CD8-positive, alpha-beta memory T cell (primary cell): ENCODE measurements at regions not wholly inside any gene's neighbourhood (a gene's known extent, or its start where the extent isn't known, plus 50 kb on each side); places are given as distances from the start of the nearest gene placed in this dataset.

Source experiments
- CTCF ChIA-PET: fragments of 350-600 bp; sonication (Branson Sonifier 250); formaldehyde crosslinking; loops from one replicate; lab custom pipeline; 2021; ENCODE audit warnings: antibody characterized with exemption; lab: Charles Lee
- POLR2A ChIA-PET: fragments of 350-600 bp; sonication (Branson Sonifier 250); formaldehyde crosslinking; loops from one replicate; lab custom pipeline; 2021; ENCODE audit warnings: antibody characterized with exemption; lab: Charles Lee
- DNase-seq, 5 donors: peaks; one replicate each; pipeline versions ENCODE4 v3.0.0 to v3.0.0-alpha.2; 2020 to 2022; ENCODE audit warnings: mixed read lengths in 1 of 5
- H3K27ac ChIP-seq: one replicate; pipeline ENCODE4 v1.7.0; 2013; ENCODE audit warnings: low read depth, mild to moderate bottlenecking, low read length, moderate library complexity
- H3K27me3 ChIP-seq: 2 replicates; pipeline ENCODE4 v1.7.0; 2013; ENCODE audit warnings: low read length, mild to moderate bottlenecking; ENCODE audit not compliant: insufficient read depth, poor library complexity, severe bottlenecking
- H3K36me3 ChIP-seq: 2 replicates; pipeline ENCODE4 v1.7.0; 2013; ENCODE audit warnings: mild to moderate bottlenecking, low read length, moderate library complexity; ENCODE audit not compliant: insufficient read depth
- H3K4me1 ChIP-seq: 2 replicates; pipeline ENCODE4 v1.7.0; 2013; ENCODE audit warnings: mild to moderate bottlenecking, low read length, moderate library complexity; ENCODE audit not compliant: insufficient read depth
- H3K4me3 ChIP-seq: 2 replicates; pipeline ENCODE4 v1.7.0; 2013; ENCODE audit warnings: mild to moderate bottlenecking, low read length
- H3K9me3 ChIP-seq: 2 replicates; pipeline ENCODE4 v1.7.0; 2013; ENCODE audit warnings: mild to moderate bottlenecking, low read length
- H3K27ac Mint-ChIP-seq, 8 donors: one replicate each; pipeline ENCODE4 v1.8.0; 2020 to 2021; ENCODE audit warnings: mixed read lengths in 8 of 8, mild to moderate bottlenecking in 6 of 8, inconsistent platforms in 3 of 8, moderate library complexity in 3 of 8
- H3K27me3 Mint-ChIP-seq, 2 donors: one replicate each; pipeline ENCODE4 v1.8.0; 2020 to 2021; ENCODE audit warnings: mixed read lengths in 2 of 2, mild to moderate bottlenecking in 1 of 2, moderate library complexity in 1 of 2
- H3K36me3 Mint-ChIP-seq, 3 donors: one replicate each; pipeline ENCODE4 v1.8.0; 2020 to 2021; ENCODE audit warnings: mixed read lengths in 3 of 3, inconsistent platforms in 1 of 3, mild to moderate bottlenecking in 1 of 3
- H3K4me1 Mint-ChIP-seq, 3 donors: one replicate each; pipeline ENCODE4 v1.8.0; 2020 to 2021; ENCODE audit warnings: mixed read lengths in 3 of 3, inconsistent platforms in 1 of 3, mild to moderate bottlenecking in 1 of 3
- H3K4me3 Mint-ChIP-seq, 7 donors: one replicate each; pipeline ENCODE4 v1.8.0; 2020 to 2021; ENCODE audit warnings: mixed read lengths in 7 of 7, mild to moderate bottlenecking in 6 of 7, moderate library complexity in 4 of 7, inconsistent platforms in 2 of 7
- H3K9me3 Mint-ChIP-seq, 5 donors: one replicate each; pipeline ENCODE4 v1.8.0; 2020 to 2022; ENCODE audit warnings: mixed read lengths in 5 of 5, mild to moderate bottlenecking in 3 of 5, moderate library complexity in 2 of 5, inconsistent platforms in 1 of 5

DNA sequence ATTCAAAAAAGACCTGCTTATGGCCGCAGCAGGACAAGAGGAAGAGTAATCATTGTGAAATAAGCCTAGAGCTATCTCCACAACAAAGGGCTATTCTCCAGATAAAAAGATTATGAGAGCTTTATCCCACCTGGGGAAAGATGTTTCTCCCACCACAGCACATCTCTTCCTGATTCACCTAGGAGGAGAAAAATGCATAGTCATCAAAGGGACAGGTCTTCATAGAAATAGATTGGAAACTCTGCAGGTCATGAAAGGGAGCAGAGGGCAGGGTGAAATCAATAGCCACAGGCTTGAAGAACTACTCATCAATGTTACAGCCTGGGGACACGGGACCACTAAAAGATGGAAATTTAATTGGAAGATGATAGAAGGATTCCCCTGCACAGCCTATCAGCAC, 453.8 kb upstream of the TMEM132C start:
- Mint-ChIP-seq H3K4me3 (no peak overlapping the region), H3K27me3 (peaks cover 0 to 3% of the 10 kb centered on the region in 2 donors), H3K27ac (no peak overlapping the region), H3K9me3 (peaks cover 0 to 8% (median 2%) of the 10 kb centered on the region in 5 donors), H3K4me1 (no peaks in the 10 kb centered on the region), H3K36me3 (no peaks in the 10 kb centered on the region)
- Histone ChIP-seq H3K4me1 (no peaks in the 10 kb centered on the region), H3K27ac (no peak overlapping the region), H3K9me3 (no peaks in the 10 kb centered on the region), H3K4me3 (no peak overlapping the region), H3K36me3 (no peaks in the 10 kb centered on the region), H3K27me3 (no peaks in the 10 kb centered on the region)
- ChIA-PET CTCF (no interaction called here), POLR2A (no interaction called here)
- no peak for DNase-seq

DNA sequence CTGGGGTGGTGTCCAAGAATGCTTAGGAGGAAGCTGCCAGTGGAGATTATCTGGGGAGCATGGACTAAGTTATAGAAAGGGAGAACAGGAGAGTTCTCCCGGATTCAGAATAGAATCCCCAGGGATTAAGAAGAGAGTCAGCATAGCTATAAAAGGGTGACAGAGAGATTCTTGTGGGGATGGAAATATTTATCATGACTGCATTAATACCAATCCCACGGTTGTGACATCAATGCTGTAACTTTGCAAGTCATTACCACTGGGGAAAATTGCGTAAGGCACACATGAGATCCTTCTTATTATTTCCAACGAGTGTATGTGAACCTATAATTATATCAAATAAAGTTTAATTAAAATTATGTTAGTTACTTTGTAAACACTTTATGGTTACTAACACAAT, 447.9 kb upstream of the TMEM132C start:
- H3K27ac ChIP-seq = no peak overlapping the region
- CTCF ChIA-PET = no interaction called here
- H3K36me3 ChIP-seq = no peaks in the 10 kb centered on the region
- H3K4me3 Mint-ChIP-seq = no peak overlapping the region
- no peak overlapping the region for H3K4me3 ChIP-seq
- H3K27me3 ChIP-seq = no peaks in the 10 kb centered on the region
- H3K27ac Mint-ChIP-seq = no peak overlapping the region
- peaks cover 0 to 4% (median 2%) of the 10 kb centered on the region in 5 donors for H3K9me3 Mint-ChIP-seq
- no peaks in the 10 kb centered on the region for H3K4me1 ChIP-seq
- H3K9me3 ChIP-seq = no peaks in the 10 kb centered on the region
- no peaks in the 10 kb centered on the region for H3K27me3 Mint-ChIP-seq
- DNase-seq = no peak
- no peaks in the 10 kb centered on the region for H3K36me3 Mint-ChIP-seq
- no peaks in the 10 kb centered on the region for H3K4me1 Mint-ChIP-seq
- POLR2A ChIA-PET = no interaction called here

DNA sequence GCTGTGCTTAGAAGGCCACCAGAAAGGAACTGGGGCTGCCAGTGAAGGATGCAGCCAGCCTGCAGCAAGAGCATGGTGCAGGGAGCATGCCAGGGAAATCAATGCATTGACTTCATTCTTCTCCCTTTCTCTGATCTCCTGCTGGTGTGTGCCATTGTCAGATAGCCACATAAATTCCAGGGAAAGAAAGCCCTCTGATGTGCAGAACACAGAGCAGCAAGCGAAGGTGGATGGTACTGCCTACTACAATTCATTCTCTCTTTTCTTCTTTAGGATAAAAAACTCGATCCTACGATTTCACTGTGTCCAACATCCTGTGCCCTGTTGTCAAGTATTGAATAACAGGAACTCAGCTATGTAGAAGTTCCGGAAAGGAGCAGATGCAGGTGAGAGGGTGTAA, 446.7 kb upstream of the TMEM132C start:
- Histone ChIP-seq H3K27me3 (no peaks in the 10 kb centered on the region), H3K36me3 (no peaks in the 10 kb centered on the region), H3K9me3 (no peaks in the 10 kb centered on the region), H3K27ac (no peak overlapping the region), H3K4me3 (no peak overlapping the region), H3K4me1 (no peaks in the 10 kb centered on the region)
- CTCF ChIA-PET = no interaction called here
- Mint-ChIP-seq H3K4me3 (no peak overlapping the region), H3K9me3 (peaks cover 0 to 6% (median 2%) of the 10 kb centered on the region in 5 donors), H3K4me1 (no peaks in the 10 kb centered on the region), H3K36me3 (no peaks in the 10 kb centered on the region), H3K27me3 (no peaks in the 10 kb centered on the region), H3K27ac (no peak overlapping the region)
- POLR2A ChIA-PET = no interaction called here
- DNase-seq = no peak

DNA sequence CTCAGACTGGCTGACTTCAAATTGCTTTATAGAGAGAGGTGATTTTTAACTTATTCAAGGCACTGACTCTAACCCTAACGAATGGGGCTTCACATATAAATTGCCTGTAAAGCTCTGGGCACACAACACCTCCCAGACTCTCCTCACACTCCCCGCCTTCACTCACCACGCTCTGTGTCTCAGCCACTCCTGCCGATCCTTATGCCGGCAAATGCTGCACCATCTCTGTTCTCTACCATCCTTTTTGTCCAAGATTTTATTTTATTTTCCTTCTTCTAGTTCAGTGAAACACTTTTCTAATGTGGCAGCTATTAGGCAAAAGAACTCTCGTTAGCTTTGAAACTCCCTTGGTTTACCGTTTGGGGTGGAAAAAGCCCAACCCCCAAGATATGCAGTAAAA, 446.1 kb upstream of the TMEM132C start:
- H3K27me3 ChIP-seq = no peaks in the 10 kb centered on the region
- no peak overlapping the region for H3K4me3 ChIP-seq
- H3K4me3 Mint-ChIP-seq = no peak overlapping the region
- DNase-seq = no peak
- no peaks in the 10 kb centered on the region for H3K9me3 ChIP-seq
- H3K36me3 ChIP-seq = no peaks in the 10 kb centered on the region
- H3K27ac ChIP-seq = no peak overlapping the region
- H3K27ac Mint-ChIP-seq = no peak overlapping the region
- POLR2A ChIA-PET = no interaction called here
- no peaks in the 10 kb centered on the region for H3K27me3 Mint-ChIP-seq
- H3K4me1 ChIP-seq = no peaks in the 10 kb centered on the region
- CTCF ChIA-PET = no interaction called here
- H3K9me3 Mint-ChIP-seq = peaks cover 0 to 6% (median 2%) of the 10 kb centered on the region in 5 donors
- no peaks in the 10 kb centered on the region for H3K36me3 Mint-ChIP-seq
- no peaks in the 10 kb centered on the region for H3K4me1 Mint-ChIP-seq

DNA sequence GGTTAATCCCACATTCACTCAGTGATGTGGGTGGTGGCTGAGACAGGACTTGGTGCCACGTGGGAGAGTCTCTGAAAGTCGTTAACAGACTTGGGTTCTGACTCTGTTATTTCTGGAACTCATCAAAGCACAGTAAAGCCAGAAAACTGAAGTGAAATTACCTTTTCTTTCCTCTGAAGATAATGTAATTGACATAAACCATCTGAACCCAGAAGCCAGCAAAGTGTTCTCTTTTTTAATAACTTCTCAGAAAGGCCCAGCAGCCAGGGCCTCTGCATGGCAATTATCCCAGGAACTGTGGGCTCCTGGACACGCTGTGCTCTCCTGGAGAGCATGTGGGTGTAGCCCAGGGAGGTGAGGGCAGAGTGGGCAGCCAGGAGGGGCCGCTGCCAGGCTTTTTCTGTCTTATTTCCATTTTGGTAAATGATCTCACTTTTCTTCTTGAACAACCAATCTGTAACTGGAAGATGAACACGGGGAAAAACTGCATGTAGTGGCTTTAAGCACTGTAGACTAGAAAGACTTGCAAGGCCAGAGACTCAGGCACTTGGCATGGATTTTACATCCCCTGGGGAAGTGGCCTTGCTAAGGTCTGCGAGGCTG, 444.1 kb upstream of the TMEM132C start:
- Mint-ChIP-seq H3K27me3 (peaks cover 0 to 2% of the 10 kb centered on the region in 2 donors), H3K4me1 (no peaks in the 10 kb centered on the region), H3K4me3 (no peak overlapping the region), H3K36me3 (no peaks in the 10 kb centered on the region), H3K9me3 (peaks cover 0 to 6% (median 5%) of the 10 kb centered on the region in 5 donors), H3K27ac (no peak overlapping the region)
- POLR2A ChIA-PET = no interaction called here
- H3K27ac ChIP-seq = no peak overlapping the region
- no peaks in the 10 kb centered on the region for H3K27me3 ChIP-seq
- H3K36me3 ChIP-seq = no peaks in the 10 kb centered on the region
- H3K4me1 ChIP-seq = no peaks in the 10 kb centered on the region
- DNase-seq = no peak
- no peak overlapping the region for H3K4me3 ChIP-seq
- CTCF ChIA-PET = no interaction called here
- peaks cover 7% of the 10 kb centered on the region for H3K9me3 ChIP-seq

DNA sequence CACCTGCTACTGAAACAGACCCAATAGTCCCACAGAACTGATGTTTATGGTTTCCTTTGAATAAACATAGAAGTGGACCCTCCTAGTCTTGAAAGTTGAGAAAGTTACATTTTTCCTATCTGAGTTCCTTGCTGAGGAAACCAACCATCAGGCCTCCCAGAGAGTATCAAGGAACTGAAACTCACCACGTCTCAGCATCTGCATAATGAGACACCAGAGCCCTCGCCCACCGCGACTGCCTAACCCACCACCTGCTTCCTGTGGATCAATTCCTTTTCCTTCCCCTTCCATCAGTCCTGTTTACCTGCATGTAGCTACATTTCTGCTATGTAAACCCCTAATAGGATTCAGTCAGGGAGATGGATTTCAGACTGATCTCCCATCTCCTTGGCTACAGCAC, 443.2 kb upstream of the TMEM132C start:
- no peak overlapping the region for H3K4me3 Mint-ChIP-seq
- no peaks in the 10 kb centered on the region for H3K4me1 Mint-ChIP-seq
- H3K4me1 ChIP-seq = no peaks in the 10 kb centered on the region
- H3K27me3 ChIP-seq = no peaks in the 10 kb centered on the region
- no peaks in the 10 kb centered on the region for H3K36me3 ChIP-seq
- H3K4me3 ChIP-seq = no peak overlapping the region
- CTCF ChIA-PET = no interaction called here
- no peak overlapping the region for H3K27ac Mint-ChIP-seq
- H3K27ac ChIP-seq = no peak overlapping the region
- peaks cover 0 to 6% (median 5%) of the 10 kb centered on the region in 5 donors for H3K9me3 Mint-ChIP-seq
- peaks cover 0 to 2% of the 10 kb centered on the region in 2 donors for H3K27me3 Mint-ChIP-seq
- H3K9me3 ChIP-seq = peaks cover 7% of the 10 kb centered on the region
- POLR2A ChIA-PET = no interaction called here
- H3K36me3 Mint-ChIP-seq = no peaks in the 10 kb centered on the region
- DNase-seq = no peak

DNA sequence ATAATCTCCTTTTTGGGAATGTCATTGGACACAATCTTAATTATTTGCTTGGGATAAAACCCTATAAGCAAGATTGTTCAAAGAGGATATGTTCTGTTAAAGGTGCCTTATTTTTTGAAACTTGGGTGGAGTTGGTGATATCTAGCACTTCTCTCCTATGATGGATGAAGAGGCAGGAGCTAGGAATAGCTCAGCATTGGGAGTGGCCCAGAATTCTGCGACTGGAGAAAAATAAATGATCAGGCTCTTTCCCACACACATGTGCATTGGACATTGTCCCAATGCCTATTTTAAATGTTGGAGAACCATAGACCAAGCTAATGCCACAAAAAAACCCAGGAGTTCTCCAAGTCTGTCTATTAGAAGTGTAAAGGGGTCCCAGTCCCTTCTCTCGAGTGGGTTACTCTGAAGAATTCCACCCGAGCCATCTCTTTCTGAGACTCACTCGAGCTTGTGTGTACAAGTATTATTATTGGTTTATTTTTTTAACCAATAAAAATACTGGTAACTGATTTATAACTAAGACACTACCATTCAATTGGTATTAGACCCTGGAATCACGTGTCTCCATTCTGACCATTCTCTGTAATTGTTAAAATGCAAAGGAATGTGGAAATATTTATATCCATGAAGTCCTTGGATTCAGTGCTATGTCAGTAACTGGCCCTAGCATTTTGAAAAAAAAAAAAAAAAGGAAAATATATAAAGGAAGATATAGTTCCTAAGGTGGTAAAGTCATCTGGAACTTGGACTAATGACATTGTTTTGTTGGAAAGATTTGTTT, 437.5 kb upstream of the TMEM132C start:
- peaks cover 0 to 2% of the 10 kb centered on the region in 2 donors for H3K27me3 Mint-ChIP-seq
- H3K9me3 Mint-ChIP-seq = peaks cover 2 to 13% (median 4%) of the 10 kb centered on the region in 5 donors
- DNase-seq = no peak
- CTCF ChIA-PET = no interaction called here
- no peaks in the 10 kb centered on the region for H3K4me1 Mint-ChIP-seq
- Histone ChIP-seq H3K9me3 (peaks cover 7% of the 10 kb centered on the region), H3K4me1 (no peaks in the 10 kb centered on the region), H3K36me3 (no peaks in the 10 kb centered on the region), H3K4me3 (no peak overlapping the region), H3K27me3 (no peaks in the 10 kb centered on the region), H3K27ac (no peak overlapping the region)
- POLR2A ChIA-PET = no interaction called here
- H3K27ac Mint-ChIP-seq = no peak overlapping the region
- no peaks in the 10 kb centered on the region for H3K36me3 Mint-ChIP-seq
- no peak overlapping the region for H3K4me3 Mint-ChIP-seq

DNA sequence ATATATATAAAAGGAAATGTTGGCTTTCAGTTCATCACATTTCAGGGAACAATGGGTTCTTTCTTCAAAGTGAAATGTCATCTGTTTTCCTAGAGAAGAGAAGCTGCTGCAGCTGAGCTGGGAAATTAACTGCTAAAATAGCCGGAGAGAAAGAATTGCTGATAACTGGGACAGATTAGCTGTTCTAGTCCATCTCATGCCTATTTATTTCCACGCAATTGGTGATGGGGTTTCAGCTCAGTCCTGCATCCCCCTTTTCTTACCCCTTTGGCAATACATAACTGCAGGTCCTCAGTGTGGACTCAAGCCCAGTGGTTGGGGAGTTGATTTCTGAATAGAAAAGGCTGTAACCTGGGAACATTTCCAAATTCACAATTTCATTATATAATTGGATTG, 436.9 kb upstream of the TMEM132C start:
- no peaks in the 10 kb centered on the region for H3K27me3 ChIP-seq
- H3K4me1 ChIP-seq = no peaks in the 10 kb centered on the region
- no peaks in the 10 kb centered on the region for H3K36me3 ChIP-seq
- CTCF ChIA-PET = no interaction called here
- H3K4me3 ChIP-seq = no peak overlapping the region
- H3K36me3 Mint-ChIP-seq = no peaks in the 10 kb centered on the region
- H3K27ac ChIP-seq = no peak overlapping the region
- H3K4me1 Mint-ChIP-seq = no peaks in the 10 kb centered on the region
- peaks cover 2 to 13% (median 4%) of the 10 kb centered on the region in 5 donors for H3K9me3 Mint-ChIP-seq
- H3K27me3 Mint-ChIP-seq = peaks cover 0 to 2% of the 10 kb centered on the region in 2 donors
- H3K27ac Mint-ChIP-seq = no peak overlapping the region
- POLR2A ChIA-PET = no interaction called here
- peaks cover 7% of the 10 kb centered on the region for H3K9me3 ChIP-seq
- no peak for DNase-seq
- no peak overlapping the region for H3K4me3 Mint-ChIP-seq
